GM19372 (cell line): ENCODE measurements at regions not wholly inside any gene's neighbourhood (a gene's known extent, or its start where the extent isn't known, plus 50 kb on each side); places are given as distances from the start of the nearest gene placed in this dataset.

Experiments
- ATAC-seq: cut with Tn5 transposase; IDR thresholded peaks from one replicate; pipeline ENCODE4 v1.9.1; 2021; ENCODE audit warnings: mild to moderate bottlenecking, low read depth, moderate library complexity; ENCODE audit not compliant: unreplicated experiment

DNA sequence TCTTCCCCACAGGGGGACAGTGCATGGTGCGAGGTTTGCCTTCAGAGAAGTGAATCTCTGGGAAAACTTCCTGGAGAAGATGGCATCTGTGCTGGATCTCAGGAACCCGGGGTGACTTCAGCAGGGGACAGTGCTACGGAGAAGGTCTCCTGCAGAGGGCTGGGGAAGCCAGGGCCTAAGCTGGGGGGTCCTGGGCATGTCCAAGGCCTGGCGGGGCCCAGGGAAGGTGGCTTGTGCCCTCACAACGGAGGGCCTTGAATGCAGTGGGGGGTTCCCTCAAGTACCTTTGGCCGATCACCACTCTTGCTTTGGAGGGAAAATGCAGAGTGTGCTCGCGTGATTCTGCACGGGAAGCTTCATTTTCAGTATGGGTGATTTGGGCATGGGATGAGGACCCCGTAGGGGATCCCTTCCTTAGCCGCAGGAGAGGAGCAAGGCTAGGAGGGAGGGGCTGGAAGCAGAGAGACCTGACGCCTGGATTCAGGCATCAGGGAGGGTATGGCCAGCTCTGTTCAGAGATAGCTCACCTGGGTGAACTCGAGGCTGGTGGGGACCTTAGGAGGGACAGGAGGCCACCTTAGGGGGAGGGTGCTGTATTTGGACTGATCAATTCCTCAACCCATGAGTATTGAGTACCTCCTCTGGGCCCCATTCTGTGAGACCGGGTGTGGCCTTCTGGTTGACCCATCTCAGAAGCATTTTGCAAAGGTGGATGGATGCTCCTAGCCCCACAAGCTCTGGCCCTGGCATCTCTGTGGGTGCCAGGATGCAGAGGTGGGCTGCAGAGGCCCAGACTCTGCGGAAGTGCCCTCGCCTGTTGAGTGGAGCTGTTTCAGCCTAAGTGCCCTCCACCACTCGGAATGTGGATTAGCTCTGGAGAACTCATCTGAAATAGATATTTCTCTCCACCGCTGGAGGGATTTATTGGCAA, 529.4 kb downstream of the TBC1D22A start:
- no peak for ATAC-seq

GRCh38 chr22:47290706-47291430, 528.4 kb downstream of the TBC1D22A start:
- no peak for ATAC-seq

- no peak for ATAC-seq
Measured at GRCh38 chr22:47289336-47289985, 527.0 kb downstream of the TBC1D22A start.

- no peak for ATAC-seq
Measured at GRCh38 chr22:47288680-47289079, 526.2 kb downstream of the TBC1D22A start.

DNA sequence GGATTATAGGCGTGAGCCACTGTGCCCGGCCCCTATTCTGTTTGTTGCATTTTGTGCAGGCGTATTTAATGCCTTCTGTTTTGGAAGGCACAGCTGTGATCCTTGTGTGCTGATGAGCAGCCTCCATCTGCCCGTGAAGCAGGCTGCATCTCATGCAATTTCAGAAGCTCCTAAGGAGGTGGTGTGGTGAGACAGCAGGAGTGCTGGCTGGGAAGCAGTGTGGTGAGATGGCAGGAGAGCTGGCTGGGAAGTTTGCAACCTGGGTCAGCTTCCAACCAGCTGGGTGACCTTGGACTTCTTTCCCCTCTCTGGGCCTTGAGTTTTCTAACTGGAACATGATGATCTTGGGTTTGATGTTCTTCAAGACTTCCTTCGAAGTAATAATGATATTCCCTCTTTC, 525.1 kb downstream of the TBC1D22A start:
- ATAC-seq: no peak

- ATAC-seq: no peak
Measured at GRCh38 chr22:47286590-47286989, 524.1 kb downstream of the TBC1D22A start.

GRCh38 chr22:47285981-47286380, 523.5 kb downstream of the TBC1D22A start:
- ATAC-seq: no peak

GRCh38 chr22:47284822-47285221, 522.4 kb downstream of the TBC1D22A start:
- ATAC-seq: no peak

DNA sequence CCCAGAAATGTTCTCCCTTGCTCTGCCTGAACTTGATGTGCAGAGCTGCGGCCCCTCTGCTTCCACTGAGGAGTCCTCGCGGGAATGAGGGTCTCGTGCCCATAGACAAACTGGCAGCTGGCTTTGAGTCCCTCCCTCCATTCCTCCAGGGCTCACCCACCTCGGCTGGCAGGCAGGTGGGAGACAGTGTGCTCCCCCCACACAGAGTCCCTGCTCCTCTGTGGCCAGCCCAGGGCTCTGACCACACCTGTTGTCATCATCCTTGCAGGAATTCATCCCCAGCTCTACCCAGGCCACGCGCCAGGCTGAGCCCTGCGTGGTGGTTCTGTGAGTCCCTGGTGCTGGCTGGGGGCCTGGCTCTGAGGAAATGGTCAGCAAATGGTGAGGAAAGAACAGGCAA, 521.9 kb downstream of the TBC1D22A start:
- no peak for ATAC-seq

DNA sequence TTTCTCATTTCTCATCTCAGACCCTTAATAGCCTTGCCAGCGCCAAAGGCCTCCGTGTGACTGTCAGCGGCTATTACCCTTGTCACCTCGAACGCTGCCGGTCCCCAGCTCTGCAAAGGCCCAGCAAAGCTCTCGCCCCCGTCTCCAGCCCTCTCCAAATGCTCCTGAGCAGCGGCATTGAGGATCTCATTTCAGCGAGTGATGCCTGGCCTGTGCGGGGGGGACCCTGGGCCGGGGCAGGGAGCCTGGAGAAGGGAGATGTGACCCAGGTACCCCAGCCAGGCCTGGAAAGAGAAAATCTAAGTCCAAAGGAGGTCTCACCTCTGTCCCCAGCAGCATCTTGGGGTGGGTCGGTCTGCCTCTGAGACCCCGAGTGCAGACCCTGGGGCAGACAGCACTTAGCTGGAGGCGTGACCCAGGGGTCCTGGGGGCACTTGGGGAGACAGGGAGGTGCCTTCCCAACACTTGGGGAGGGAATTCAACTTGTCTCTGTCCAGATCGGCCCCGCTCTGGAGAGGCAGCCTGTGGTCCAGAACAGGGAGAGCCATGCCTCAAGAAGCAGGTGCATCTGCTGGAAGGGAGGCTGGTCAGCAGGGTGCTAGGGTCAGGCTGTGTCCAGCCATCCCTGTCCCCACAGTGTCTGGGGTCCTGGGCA, 521.3 kb downstream of the TBC1D22A start:
- ATAC-seq: no peak

GRCh38 chr22:47282851-47283250, 520.4 kb downstream of the TBC1D22A start:
- ATAC-seq: no peak

DNA sequence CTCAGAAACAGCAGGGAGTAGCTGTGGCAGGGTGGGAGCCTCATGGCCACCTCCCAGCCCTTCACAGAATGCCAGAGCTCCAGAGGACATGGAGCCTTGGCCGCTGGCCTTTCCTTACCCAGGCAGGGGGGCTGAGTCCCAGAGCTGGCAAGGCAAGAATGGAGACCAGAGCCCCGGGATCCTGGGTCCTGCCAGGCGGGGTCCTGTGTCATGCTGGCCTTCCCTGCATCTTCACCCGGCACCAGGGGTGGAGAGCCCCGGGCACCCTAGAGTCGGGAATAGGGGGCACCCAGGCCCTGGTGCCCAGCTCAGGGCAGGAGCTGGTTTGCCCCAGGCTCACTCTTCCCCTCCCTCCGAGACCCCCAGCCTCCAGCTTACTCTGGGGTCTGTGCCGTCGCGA, 519.9 kb downstream of the TBC1D22A start:
- no peak for ATAC-seq

DNA sequence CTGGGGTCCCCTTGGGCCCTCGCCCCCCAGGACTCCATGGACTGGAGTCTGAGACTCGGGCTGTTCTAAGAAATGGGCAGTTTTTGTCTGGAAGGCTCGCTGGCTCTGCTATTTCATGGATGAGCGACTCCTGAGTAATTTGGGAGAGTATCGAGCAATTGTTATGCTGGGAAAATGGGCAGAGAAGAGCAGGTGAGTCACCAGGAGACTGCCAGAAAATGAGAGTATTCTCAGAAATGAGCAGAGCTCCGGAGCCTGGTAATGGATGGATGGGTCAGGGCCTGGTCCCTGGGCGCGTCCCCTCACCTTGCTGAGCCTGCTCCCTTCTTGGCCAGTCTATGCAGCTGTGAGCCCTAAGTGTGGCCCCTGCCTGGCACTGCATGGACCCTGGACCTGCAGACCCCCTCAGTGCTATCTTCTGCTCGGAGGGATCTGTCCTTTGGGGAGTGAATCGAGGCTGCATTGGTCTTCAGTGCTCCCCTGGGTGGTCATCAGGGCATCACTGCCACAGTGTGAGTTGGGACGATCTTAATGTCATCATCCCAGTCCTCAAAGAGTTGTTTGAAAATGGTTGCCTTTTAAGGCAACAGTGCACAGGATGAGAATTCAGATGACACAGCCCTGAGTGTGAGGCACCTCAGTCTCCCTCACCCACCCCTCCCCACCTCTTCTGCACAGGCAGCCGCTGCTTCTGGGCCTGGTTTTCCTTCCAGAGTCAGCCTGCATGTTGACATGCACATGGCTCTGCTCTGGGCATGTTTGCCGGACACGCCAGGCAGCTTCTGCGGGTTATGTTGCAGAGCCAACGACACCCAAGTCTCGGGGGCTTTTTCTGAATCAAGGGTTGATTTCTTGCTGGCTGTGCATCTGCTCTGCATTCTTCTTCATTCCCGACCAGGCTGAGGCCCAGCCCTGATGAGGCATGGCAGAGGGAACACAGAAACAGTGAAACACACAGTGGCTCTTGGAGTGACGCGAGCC, 519.0 kb downstream of the TBC1D22A start:
- no peak for ATAC-seq

- ATAC-seq: no peak
Measured at GRCh38 chr22:47280301-47280700, 517.9 kb downstream of the TBC1D22A start.

GRCh38 chr22:47279746-47280145, 517.3 kb downstream of the TBC1D22A start:
- no peak for ATAC-seq

DNA sequence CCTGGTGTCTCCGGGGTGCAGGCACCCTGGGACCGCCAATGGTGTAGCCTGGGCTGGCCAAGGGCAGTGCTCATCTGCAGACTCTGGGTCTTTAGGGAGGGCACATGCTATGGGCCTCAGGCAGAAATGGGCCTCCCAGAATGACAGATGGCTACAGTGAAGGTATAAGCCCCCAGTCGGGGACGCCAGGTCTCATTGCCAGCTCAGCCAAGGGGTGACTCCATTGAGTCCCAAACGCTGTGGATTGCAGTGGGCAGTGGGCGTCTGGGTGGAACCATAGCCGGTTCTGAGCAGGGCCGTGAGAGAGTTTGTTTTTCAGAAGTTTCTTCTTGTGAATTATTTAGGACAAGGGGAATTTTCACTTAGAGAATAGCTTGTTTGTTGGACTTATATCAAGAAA, 516.9 kb downstream of the TBC1D22A start:
- no peak for ATAC-seq

DNA sequence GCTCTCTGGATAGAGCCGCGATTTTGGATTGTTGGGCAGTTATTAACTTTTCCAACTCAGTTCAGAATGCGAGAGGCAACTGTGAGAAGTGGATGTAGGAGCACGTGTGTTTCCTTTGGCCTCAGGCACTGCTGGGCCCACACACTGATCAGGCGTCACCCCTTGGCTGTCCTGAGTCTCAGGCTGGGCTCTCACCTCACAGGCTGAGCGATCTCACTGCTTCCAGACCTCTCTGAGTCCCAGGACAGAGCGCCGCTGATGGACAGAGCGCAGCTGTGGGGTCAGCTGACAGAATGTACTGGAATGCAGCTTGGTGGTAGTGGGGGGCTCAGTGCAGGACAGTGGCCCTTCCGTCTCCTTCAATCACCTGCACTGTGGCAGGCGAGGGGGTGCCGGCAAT, 516.2 kb downstream of the TBC1D22A start:
- no peak for ATAC-seq

DNA sequence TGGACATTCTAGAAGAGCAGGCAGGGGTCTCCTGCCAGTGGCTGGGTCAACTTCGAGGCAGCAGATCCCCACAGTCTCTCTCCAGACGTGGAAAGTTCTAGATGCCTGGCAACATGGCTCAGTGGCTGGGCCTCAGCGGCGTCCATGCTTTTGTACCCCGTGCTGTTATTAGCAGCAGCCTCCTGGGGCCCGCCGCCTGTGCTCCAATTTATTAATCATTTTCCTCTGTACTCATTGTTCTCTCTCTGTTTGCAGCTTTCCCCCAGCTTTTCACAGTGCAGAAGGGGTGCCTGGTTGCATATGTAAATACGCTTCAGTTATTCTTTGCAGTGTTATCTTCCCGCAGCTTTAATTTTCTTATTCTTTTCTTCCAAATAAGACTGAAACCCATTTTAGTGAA, 515.1 kb downstream of the TBC1D22A start:
- no peak for ATAC-seq

DNA sequence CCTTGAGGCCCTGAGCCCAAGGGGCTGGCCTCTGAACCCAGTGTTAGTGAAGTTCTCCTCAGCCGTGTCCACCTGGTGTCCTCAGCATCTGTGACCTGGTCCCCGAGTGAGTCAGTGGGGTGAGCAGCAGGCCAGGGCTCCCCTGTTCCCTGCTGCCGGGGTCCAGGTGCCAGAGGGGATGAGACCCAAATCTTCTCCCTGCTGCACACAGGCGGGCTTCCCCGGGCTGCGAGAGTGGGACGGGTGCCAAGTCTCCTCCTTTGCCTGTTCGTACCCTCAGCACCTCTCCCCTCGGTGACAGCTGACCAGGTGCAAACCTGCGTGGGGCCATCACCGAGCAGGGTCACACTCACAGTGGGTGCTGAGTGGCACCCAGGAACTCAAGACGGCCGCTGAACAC, 514.5 kb downstream of the TBC1D22A start:
- ATAC-seq: no peak

- no peak for ATAC-seq
Measured at GRCh38 chr22:47276450-47276820, 514.0 kb downstream of the TBC1D22A start.
